ENCODE measurements at regions not wholly inside any gene's neighbourhood (a gene's known extent, or its start where the extent isn't known, plus 50 kb on each side); places are given as distances from the start of the nearest gene placed in this dataset.

- no peak for DNase-seq
- Histone ChIP-seq H3K79me2 (ENCODE audit: low read length) (no peaks in the 10 kb centered on the region), H3K27me3 (replicated peaks; ENCODE audit: insufficient read depth, low read length) (no peaks in the 10 kb centered on the region), H3K9me2 (replicated peaks; ENCODE audit: insufficient read depth, low read length) (no peaks in the 10 kb centered on the region), H3K4me2 (ENCODE audit: low read depth, low read length) (no peak overlapping the region), H4K20me1 (ENCODE audit: insufficient read depth, low read length) (no peaks in the 10 kb centered on the region), H2AFZ (ENCODE audit: low read length) (no peak overlapping the region), H3K4me3 (ENCODE audit: low read length) (no peak overlapping the region), H3F3A (ENCODE audit: insufficient read depth, low read length) (no peaks in the 10 kb centered on the region), H3K4me1 (ENCODE audit: low read length) (no peaks in the 10 kb centered on the region), H3K9me3 (replicated peaks; ENCODE audit: insufficient read depth, low read length) (no peaks in the 10 kb centered on the region), H3K36me3 (replicated peaks; ENCODE audit: insufficient read depth, low read length) (no peaks in the 10 kb centered on the region), H3K27ac (ENCODE audit: low read length) (no peak overlapping the region), H3K9ac (ENCODE audit: low read length) (no peak overlapping the region)
- TF ChIP-seq CTCF (IDR thresholded peaks at IDR 0.05; ENCODE audit: low read length) (no peak), EZH2phosphoT487 (IDR thresholded peaks at IDR 0.05; ENCODE audit: low read length) (no peak), EZH2 (optimal IDR thresholded peaks at IDR 0.05; ENCODE audit: low read depth, low read length) (no peak)
Observed at GRCh38 chr3:168383573-168383972, 287.8 kb upstream of the GOLIM4 start.

- TF ChIP-seq CTCF (IDR thresholded peaks at IDR 0.05; ENCODE audit: low read length) (no peak), EZH2phosphoT487 (IDR thresholded peaks at IDR 0.05; ENCODE audit: low read length) (no peak), EZH2 (optimal IDR thresholded peaks at IDR 0.05; ENCODE audit: low read depth, low read length) (no peak)
- H2AFZ ChIP-seq (ENCODE audit: low read length): no peak overlapping the region
- H3K9me3 ChIP-seq (replicated peaks; ENCODE audit: insufficient read depth, low read length): no peaks in the 10 kb centered on the region
- no peaks in the 10 kb centered on the region for H3K9me2 ChIP-seq (replicated peaks; ENCODE audit: insufficient read depth, low read length)
- H3K4me1 ChIP-seq (ENCODE audit: low read length): no peaks in the 10 kb centered on the region
- no peak overlapping the region for H3K9ac ChIP-seq (ENCODE audit: low read length)
- H3K4me2 ChIP-seq (ENCODE audit: low read depth, low read length): no peak overlapping the region
- no peaks in the 10 kb centered on the region for H3K36me3 ChIP-seq (replicated peaks; ENCODE audit: insufficient read depth, low read length)
- H3K27me3 ChIP-seq (replicated peaks; ENCODE audit: insufficient read depth, low read length): no peaks in the 10 kb centered on the region
- no peaks in the 10 kb centered on the region for H3F3A ChIP-seq (ENCODE audit: insufficient read depth, low read length)
- H3K4me3 ChIP-seq (ENCODE audit: low read length): no peak overlapping the region
- no peaks in the 10 kb centered on the region for H4K20me1 ChIP-seq (ENCODE audit: insufficient read depth, low read length)
- no peaks in the 10 kb centered on the region for H3K79me2 ChIP-seq (ENCODE audit: low read length)
- DNase-seq: no peak
- H3K27ac ChIP-seq (ENCODE audit: low read length): no peak overlapping the region
Observed at GRCh38 chr3:168371846-168372245, 276.1 kb upstream of the GOLIM4 start.

- Histone ChIP-seq H3K4me2 (ENCODE audit: low read depth, low read length) (no peak overlapping the region), H3F3A (ENCODE audit: insufficient read depth, low read length) (no peaks in the 10 kb centered on the region), H3K9me2 (replicated peaks; ENCODE audit: insufficient read depth, low read length) (no peaks in the 10 kb centered on the region), H3K9ac (ENCODE audit: low read length) (no peak overlapping the region), H3K4me1 (ENCODE audit: low read length) (no peaks in the 10 kb centered on the region), H3K79me2 (ENCODE audit: low read length) (no peaks in the 10 kb centered on the region), H4K20me1 (ENCODE audit: insufficient read depth, low read length) (no peaks in the 10 kb centered on the region), H3K36me3 (replicated peaks; ENCODE audit: insufficient read depth, low read length) (no peaks in the 10 kb centered on the region), H3K9me3 (replicated peaks; ENCODE audit: insufficient read depth, low read length) (no peaks in the 10 kb centered on the region), H3K4me3 (ENCODE audit: low read length) (no peak overlapping the region), H3K27ac (ENCODE audit: low read length) (no peak overlapping the region), H3K27me3 (replicated peaks; ENCODE audit: insufficient read depth, low read length) (no peaks in the 10 kb centered on the region), H2AFZ (ENCODE audit: low read length) (no peak overlapping the region)
- TF ChIP-seq EZH2phosphoT487 (IDR thresholded peaks at IDR 0.05; ENCODE audit: low read length) (no peak), CTCF (IDR thresholded peaks at IDR 0.05; ENCODE audit: low read length) (no peak), EZH2 (optimal IDR thresholded peaks at IDR 0.05; ENCODE audit: low read depth, low read length) (no peak)
- no peak for DNase-seq
Observed at GRCh38 chr3:168364967-168365366, 269.2 kb upstream of the GOLIM4 start.

All from MM.1S (cell line).